ENCODE measurements at regions not wholly inside any gene's neighbourhood (a gene's known extent, or its start where the extent isn't known, plus 50 kb on each side); places are given as distances from the start of the nearest gene placed in this dataset.

DNA sequence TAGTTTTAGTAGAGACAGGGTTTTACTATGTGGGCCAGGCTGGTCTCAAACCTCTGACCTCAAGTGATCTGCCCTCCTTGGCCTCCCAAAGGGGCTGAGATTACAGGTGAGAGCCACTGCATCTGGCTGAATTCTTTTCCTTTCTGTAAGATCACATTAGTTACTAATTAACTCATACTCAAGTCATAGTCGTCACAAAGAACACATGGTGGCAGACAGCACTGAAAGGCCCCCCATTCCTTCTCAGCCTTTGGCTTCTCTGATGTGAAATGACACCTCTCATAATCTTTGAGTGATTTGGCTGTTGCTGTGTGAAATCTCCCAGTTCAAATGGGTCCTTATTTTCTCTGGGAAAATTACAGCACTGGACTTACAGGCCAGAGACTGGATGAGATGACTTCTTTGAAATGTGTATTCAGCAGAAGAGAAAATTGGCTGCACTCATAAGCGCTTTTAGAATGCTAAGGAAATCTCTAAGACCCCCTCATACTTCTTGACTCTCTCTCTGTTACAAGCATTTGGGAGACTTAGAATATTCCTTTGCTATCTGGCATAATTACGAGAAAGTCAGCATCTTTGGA, 764.8 kb downstream of the RNF144A start:
- no CpG with 5 or more reads among the region's 3 CpGs for WGBS, 2 donors (ENCODE audit: extremely low coverage in 2 of 2, insufficient read length in 2 of 2, insufficient replicate concordance in 1 of 2)
- no peak for DNase-seq (ENCODE audit: low spot score)

DNA sequence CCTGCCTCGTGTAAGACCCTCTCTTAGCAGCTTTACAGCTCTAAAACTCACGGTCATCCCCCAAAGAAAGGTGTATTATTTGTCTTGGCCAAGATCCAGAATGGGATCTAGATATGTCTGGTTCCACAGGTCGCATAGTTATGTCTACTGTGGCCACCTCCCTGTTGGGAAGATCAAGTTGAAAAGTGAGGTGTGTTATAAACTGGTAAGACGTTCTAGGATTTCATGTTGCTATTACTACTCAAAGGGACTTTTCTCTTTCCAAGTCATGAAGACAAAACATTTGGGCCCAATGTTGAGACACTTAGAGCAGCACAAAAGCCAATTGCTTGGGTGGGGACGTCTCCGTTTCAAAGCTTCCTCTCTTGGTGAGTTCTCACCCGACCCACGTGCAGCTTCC, 766.0 kb downstream of the RNF144A start:
- Histone ChIP-seq H3K9ac (ENCODE audit: low read depth, low read length, poor library complexity) (no peak overlapping the region), H3K18ac (ENCODE audit: low read length) (no peak overlapping the region), H2BK15ac (ENCODE audit: low read length) (no peak overlapping the region), H3K36me3 (replicated peaks in 1 of 2; ENCODE audit: control insufficient read depth in 2 of 2, insufficient read depth in 2 of 2, low read length in 2 of 2) (no peaks in the 10 kb centered on the region), H3K4ac (ENCODE audit: low read length) (no peak overlapping the region), H3K4me3 (ENCODE audit: low read length in 2 of 2) (no peak overlapping the region), H3K14ac (ENCODE audit: low read length) (no peak overlapping the region), H2BK120ac (ENCODE audit: low read depth, low read length) (no peak overlapping the region), H3K4me1 (ENCODE audit: control insufficient read depth in 2 of 2, insufficient read depth in 1 of 2, low read depth in 1 of 2, low read length in 2 of 2) (no peaks in the 10 kb centered on the region), H2AFZ (ENCODE audit: low read length) (no peak overlapping the region), H4K8ac (ENCODE audit: low read depth, low read length) (no peak overlapping the region), H3K79me1 (ENCODE audit: low read depth, low read length) (no peaks in the 10 kb centered on the region), H2AK5ac (ENCODE audit: low read depth, low read length) (no peak overlapping the region), H3K23ac (ENCODE audit: low read depth, low read length, poor library complexity) (no peak overlapping the region), H3K4me2 (ENCODE audit: insufficient read depth, low read length, poor library complexity, severe bottlenecking) (no peak overlapping the region), H3K9me3 (replicated peaks in 1 of 2; ENCODE audit: control insufficient read depth in 2 of 2, insufficient read depth in 1 of 2, low read depth in 1 of 2, low read length in 2 of 2) (no peaks in the 10 kb centered on the region), H3K27me3 (ENCODE audit: control insufficient read depth in 3 of 3, insufficient read depth in 3 of 3, low read depth in 1 of 3, low read length in 3 of 3) (no peaks in the 10 kb centered on the region), H2BK5ac (ENCODE audit: low read length) (no peak overlapping the region), H3K27ac (replicated peaks; ENCODE audit: low read length) (no peak overlapping the region), H2BK12ac (ENCODE audit: low read length) (no peak overlapping the region), H4K91ac (ENCODE audit: low read depth, low read length, poor library complexity) (no peak overlapping the region)
- no CpG with 5 or more reads among the region's 8 CpGs for WGBS, 2 donors (ENCODE audit: extremely low coverage in 2 of 2, insufficient read length in 2 of 2, insufficient replicate concordance in 1 of 2)
- DNase-seq (ENCODE audit: low spot score), result no peak

More for the DNA sequence above, 764.8 kb downstream of the RNF144A start:
- Histone ChIP-seq H3K18ac (ENCODE audit: low read length) (no peak overlapping the region), H2BK5ac (ENCODE audit: low read length) (no peak overlapping the region), H3K4me3 (ENCODE audit: low read length in 2 of 2) (no peak overlapping the region), H3K9ac (ENCODE audit: low read depth, low read length, poor library complexity) (no peak overlapping the region), H2BK15ac (ENCODE audit: low read length) (no peak overlapping the region), H3K36me3 (replicated peaks in 1 of 2; ENCODE audit: control insufficient read depth in 2 of 2, insufficient read depth in 2 of 2, low read length in 2 of 2) (no peaks in the 10 kb centered on the region), H3K4ac (ENCODE audit: low read length) (no peak overlapping the region), H3K4me1 (ENCODE audit: control insufficient read depth in 2 of 2, insufficient read depth in 1 of 2, low read depth in 1 of 2, low read length in 2 of 2) (no peaks in the 10 kb centered on the region), H4K91ac (ENCODE audit: low read depth, low read length, poor library complexity) (no peak overlapping the region), H3K79me1 (ENCODE audit: low read depth, low read length) (no peaks in the 10 kb centered on the region), H3K27me3 (ENCODE audit: control insufficient read depth in 3 of 3, insufficient read depth in 3 of 3, low read depth in 1 of 3, low read length in 3 of 3) (no peaks in the 10 kb centered on the region), H4K8ac (ENCODE audit: low read depth, low read length) (no peak overlapping the region), H3K14ac (ENCODE audit: low read length) (no peak overlapping the region), H2AK5ac (ENCODE audit: low read depth, low read length) (no peak overlapping the region), H3K27ac (replicated peaks; ENCODE audit: low read length) (no peak overlapping the region), H2BK12ac (ENCODE audit: low read length) (no peak overlapping the region), H2BK120ac (ENCODE audit: low read depth, low read length) (no peak overlapping the region), H2AFZ (ENCODE audit: low read length) (no peak overlapping the region), H3K4me2 (ENCODE audit: insufficient read depth, low read length, poor library complexity, severe bottlenecking) (no peak overlapping the region), H3K9me3 (replicated peaks in 1 of 2; ENCODE audit: control insufficient read depth in 2 of 2, insufficient read depth in 1 of 2, low read depth in 1 of 2, low read length in 2 of 2) (no peaks in the 10 kb centered on the region), H3K23ac (ENCODE audit: low read depth, low read length, poor library complexity) (no peak overlapping the region)

DNA sequence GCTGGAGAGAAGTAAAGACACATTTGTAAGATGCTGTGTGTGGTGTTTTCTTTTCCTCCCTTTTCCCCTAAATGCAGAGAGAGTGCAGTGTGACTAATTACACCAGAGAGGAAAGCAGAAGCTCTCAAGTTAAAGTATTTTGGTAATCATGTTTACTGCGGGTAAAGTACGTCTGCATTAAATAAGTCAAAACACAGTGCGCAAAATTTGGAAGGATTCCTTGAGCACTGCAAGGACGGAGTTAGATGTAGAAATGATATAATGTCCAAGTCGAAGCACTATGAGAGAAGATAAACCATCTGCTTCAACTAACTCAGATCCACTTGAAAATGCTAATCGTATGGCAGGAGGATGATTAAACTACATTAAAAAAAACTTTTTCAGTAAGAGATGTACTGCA, 766.5 kb downstream of the RNF144A start:
- Histone ChIP-seq H4K91ac (ENCODE audit: low read depth, low read length, poor library complexity) (no peak overlapping the region), H2BK12ac (ENCODE audit: low read length) (no peak overlapping the region), H3K9ac (ENCODE audit: low read depth, low read length, poor library complexity) (no peak overlapping the region), H2AK5ac (ENCODE audit: low read depth, low read length) (no peak overlapping the region), H3K79me1 (ENCODE audit: low read depth, low read length) (no peaks in the 10 kb centered on the region), H2BK120ac (ENCODE audit: low read depth, low read length) (no peak overlapping the region), H3K27ac (replicated peaks; ENCODE audit: low read length) (no peak overlapping the region), H2BK15ac (ENCODE audit: low read length) (no peak overlapping the region), H3K4me3 (ENCODE audit: low read length in 2 of 2) (no peak overlapping the region), H3K27me3 (ENCODE audit: control insufficient read depth in 3 of 3, insufficient read depth in 3 of 3, low read depth in 1 of 3, low read length in 3 of 3) (no peaks in the 10 kb centered on the region), H3K4me1 (ENCODE audit: control insufficient read depth in 2 of 2, insufficient read depth in 1 of 2, low read depth in 1 of 2, low read length in 2 of 2) (no peaks in the 10 kb centered on the region), H3K36me3 (replicated peaks in 1 of 2; ENCODE audit: control insufficient read depth in 2 of 2, insufficient read depth in 2 of 2, low read length in 2 of 2) (no peaks in the 10 kb centered on the region), H2AFZ (ENCODE audit: low read length) (no peak overlapping the region), H3K14ac (ENCODE audit: low read length) (no peak overlapping the region), H2BK5ac (ENCODE audit: low read length) (no peak overlapping the region), H3K4me2 (ENCODE audit: insufficient read depth, low read length, poor library complexity, severe bottlenecking) (no peak overlapping the region), H4K8ac (ENCODE audit: low read depth, low read length) (no peak overlapping the region), H3K9me3 (replicated peaks in 1 of 2; ENCODE audit: control insufficient read depth in 2 of 2, insufficient read depth in 1 of 2, low read depth in 1 of 2, low read length in 2 of 2) (no peaks in the 10 kb centered on the region), H3K18ac (ENCODE audit: low read length) (no peak overlapping the region), H3K23ac (ENCODE audit: low read depth, low read length, poor library complexity) (no peak overlapping the region), H3K4ac (ENCODE audit: low read length) (no peak overlapping the region)
- no CpG with 5 or more reads among the region's 6 CpGs for WGBS, 2 donors (ENCODE audit: extremely low coverage in 2 of 2, insufficient read length in 2 of 2, insufficient replicate concordance in 1 of 2)
- DNase-seq (ENCODE audit: low spot score), result no peak

DNA sequence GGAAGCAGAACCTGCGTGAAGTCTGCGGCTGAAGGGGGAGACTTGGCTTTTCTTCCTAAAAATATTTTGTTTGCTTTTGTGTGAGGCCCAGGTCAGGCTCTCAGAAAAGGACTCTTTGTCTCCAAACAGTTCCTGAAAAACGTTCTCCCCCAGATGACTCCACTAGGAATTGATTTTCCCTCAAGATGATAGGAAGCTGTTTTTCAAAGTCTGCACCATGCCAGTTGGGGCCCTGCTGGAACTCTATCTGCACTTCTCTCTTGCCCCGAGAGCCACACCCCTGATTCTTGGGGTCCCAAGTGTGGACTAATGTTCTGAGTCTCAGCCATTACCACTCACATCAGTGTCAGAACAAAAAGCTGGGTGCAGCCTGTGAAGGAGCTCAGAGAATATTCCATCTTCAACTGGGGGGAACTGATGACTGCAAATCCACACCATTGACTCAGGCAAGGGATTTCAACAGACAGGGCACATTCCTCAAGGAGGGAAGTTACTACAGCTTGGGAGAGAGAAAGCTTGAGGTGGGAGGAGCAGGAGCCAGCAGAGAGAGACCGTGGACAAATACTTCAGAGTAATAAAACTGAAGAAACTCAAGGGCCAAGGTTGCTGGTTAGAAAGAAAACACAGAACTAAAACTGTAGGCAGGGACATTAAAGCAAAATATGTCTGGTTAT, 768.3 kb downstream of the RNF144A start:
- H2AK5ac ChIP-seq (ENCODE audit: low read depth, low read length), result no peak overlapping the region
- no CpG with 5 or more reads among the region's 5 CpGs for WGBS, 2 donors (ENCODE audit: extremely low coverage in 2 of 2, insufficient read length in 2 of 2, insufficient replicate concordance in 1 of 2)
- H4K91ac ChIP-seq (ENCODE audit: low read depth, low read length, poor library complexity), result no peak overlapping the region
- H2BK120ac ChIP-seq (ENCODE audit: low read depth, low read length), result no peak overlapping the region
- H3K4me3 ChIP-seq (ENCODE audit: low read length in 2 of 2), result no peak overlapping the region
- H3K4ac ChIP-seq (ENCODE audit: low read length), result no peak overlapping the region
- H3K27ac ChIP-seq (replicated peaks; ENCODE audit: low read length), result no peak overlapping the region
- H3K23ac ChIP-seq (ENCODE audit: low read depth, low read length, poor library complexity), result no peak overlapping the region
- no peak overlapping the region for H3K4me2 ChIP-seq (ENCODE audit: insufficient read depth, low read length, poor library complexity, severe bottlenecking)
- H2BK5ac ChIP-seq (ENCODE audit: low read length), result no peak overlapping the region
- H3K18ac ChIP-seq (ENCODE audit: low read length), result no peak overlapping the region
- no peak overlapping the region for H2BK15ac ChIP-seq (ENCODE audit: low read length)
- no peaks in the 10 kb centered on the region for H3K9me3 ChIP-seq (replicated peaks in 1 of 2; ENCODE audit: control insufficient read depth in 2 of 2, insufficient read depth in 1 of 2, low read depth in 1 of 2, low read length in 2 of 2)
- H3K79me1 ChIP-seq (ENCODE audit: low read depth, low read length), result no peaks in the 10 kb centered on the region
- H2BK12ac ChIP-seq (ENCODE audit: low read length), result no peak overlapping the region
- H4K8ac ChIP-seq (ENCODE audit: low read depth, low read length), result no peak overlapping the region
- H3K27me3 ChIP-seq (ENCODE audit: control insufficient read depth in 3 of 3, insufficient read depth in 3 of 3, low read depth in 1 of 3, low read length in 3 of 3), result no peaks in the 10 kb centered on the region
- H3K36me3 ChIP-seq (replicated peaks in 1 of 2; ENCODE audit: control insufficient read depth in 2 of 2, insufficient read depth in 2 of 2, low read length in 2 of 2), result no peaks in the 10 kb centered on the region
- H3K9ac ChIP-seq (ENCODE audit: low read depth, low read length, poor library complexity), result no peak overlapping the region
- no peak overlapping the region for H2AFZ ChIP-seq (ENCODE audit: low read length)
- no peaks in the 10 kb centered on the region for H3K4me1 ChIP-seq (ENCODE audit: control insufficient read depth in 2 of 2, insufficient read depth in 1 of 2, low read depth in 1 of 2, low read length in 2 of 2)
- no peak overlapping the region for H3K14ac ChIP-seq (ENCODE audit: low read length)
- no peak for DNase-seq (ENCODE audit: low spot score)

Measured in neuronal stem cell (in vitro differentiated cells).